H1 (cell line): ENCODE measurements at regions not wholly inside any gene's neighbourhood (a gene's known extent, or its start where the extent isn't known, plus 50 kb on each side); places are given as distances from the start of the nearest gene placed in this dataset.

Experiments used
- CTCF ChIA-PET: fragments of 300-600 bp; sonication (Branson Sonifier 250); formaldehyde crosslinking; loops from one replicate; lab custom pipeline; 2021; ENCODE audit not compliant: partially characterized antibody; lab: Charles Lee
- POLR2A ChIA-PET: fragments of 300-600 bp; sonication (Branson Sonifier 250); formaldehyde crosslinking; loops from one replicate; lab custom pipeline; 2021; ENCODE audit warnings: inconsistent platforms; ENCODE audit not compliant: partially characterized antibody; lab: Charles Lee
- DNase-seq, 2 experiments: peaks; one replicate each; pipeline versions ENCODE4 v3.0.0 to v3.0.0-alpha.2; 2010 to 2022; ENCODE audit warnings: low spot score in 2 of 2, low read depth in 1 of 2, mixed read lengths in 1 of 2
- FAIRE-seq: peaks from 2 replicates; lab custom pipeline; 2011; peaks lifted over from hg19 to GRCh38; lab: Jason Lieb, UNC
- H2AFZ ChIP-seq: 2 replicates; pipeline ENCODE4 v1.8.1; 2012; ENCODE audit warnings: low read length, inconsistent platforms
- H2AK5ac ChIP-seq: 2 replicates; pipeline ENCODE4 v1.6.1; 2013; ENCODE audit warnings: low read depth, low read length
- H2BK120ac ChIP-seq: replicated peaks from 2 replicates; pipeline ENCODE3; 2013; ENCODE audit warnings: low read depth, low read length, inconsistent platforms
- H2BK12ac ChIP-seq: 2 replicates; pipeline ENCODE4 v1.6.1; 2013; ENCODE audit warnings: low read depth, low read length
- H2BK15ac ChIP-seq: 2 replicates; pipeline ENCODE4 v1.6.1; 2013; ENCODE audit warnings: low read length
- H2BK20ac ChIP-seq: 2 replicates; pipeline ENCODE4 v1.6.1; 2013; ENCODE audit warnings: low read length
- H2BK5ac ChIP-seq: 2 replicates; pipeline ENCODE4 v1.6.1; 2013; ENCODE audit warnings: low read depth, low read length
- H3K14ac ChIP-seq: 2 replicates; pipeline ENCODE4 v1.6.1; 2013; ENCODE audit warnings: inconsistent platforms; ENCODE audit not compliant: insufficient read length
- H3K18ac ChIP-seq: 2 replicates; pipeline ENCODE4 v1.6.1; 2013; ENCODE audit warnings: low read length; ENCODE audit errors: extremely low read depth
- H3K23ac ChIP-seq: 2 replicates; pipeline ENCODE4 v1.6.1; 2013; ENCODE audit warnings: inconsistent platforms; ENCODE audit not compliant: insufficient read length
- H3K23me2 ChIP-seq: 2 replicates; pipeline ENCODE4 v1.6.1; 2013; ENCODE audit warnings: low read depth, low read length
- H3K27ac ChIP-seq: 2 replicates; pipeline ENCODE4 v1.6.1; 2011; ENCODE audit warnings: low read depth, low read length, inconsistent platforms
- H3K27me3 ChIP-seq, 4 experiments: replicated peaks in 1 of 4; 1 replicate in 1 of 4; 2 replicates in 3 of 4; pipeline versions ENCODE4 v1.6.1 to v1.8.1; 2011 to 2013; ENCODE audit warnings: low read length in 3 of 4, mild to moderate bottlenecking in 3 of 4, inconsistent platforms in 2 of 4, mixed read lengths in 2 of 4, moderate library complexity in 1 of 4; ENCODE audit not compliant: control insufficient read depth in 3 of 4, insufficient read depth in 3 of 4; ENCODE audit errors: extremely low read depth in 1 of 4
- H3K36me3 ChIP-seq, 4 experiments: 2 replicates each; pipeline versions ENCODE4 v1.6.1 to v1.8.1; 2011 to 2013; ENCODE audit warnings: mild to moderate bottlenecking in 4 of 4, low read length in 3 of 4, moderate library complexity in 2 of 4, control low read depth in 1 of 4, inconsistent platforms in 1 of 4; ENCODE audit not compliant: insufficient read depth in 4 of 4, control insufficient read depth in 2 of 4
- H3K4ac ChIP-seq: replicated peaks from 2 replicates; pipeline ENCODE3; 2013; ENCODE audit warnings: low read length, low read depth, mixed read lengths, inconsistent platforms; ENCODE audit not compliant: insufficient read length
- H3K4me1 ChIP-seq, 4 experiments: replicated peaks in 1 of 4; 1 replicate in 1 of 4; 2 replicates in 3 of 4; pipeline versions ENCODE4 v1.6.1 to v1.8.1; 2011 to 2013; ENCODE audit warnings: low read length in 3 of 4, inconsistent platforms in 2 of 4, mixed read lengths in 1 of 4; ENCODE audit not compliant: insufficient read depth in 4 of 4, control insufficient read depth in 3 of 4
- H3K4me2 ChIP-seq, 2 experiments: 2 replicates each; pipeline versions ENCODE4 v1.6.1 to v1.8.1; 2011 to 2013; ENCODE audit warnings: low read depth in 2 of 2, low read length in 2 of 2, control low read depth in 1 of 2, inconsistent platforms in 1 of 2, mild to moderate bottlenecking in 1 of 2; ENCODE audit not compliant: insufficient read depth in 1 of 2
- H3K4me3 ChIP-seq, 4 experiments: fragments of 200-600, 300-600 bp in 1 of 4; sonication (generic), shearing (Covaris generic), sonication (Bioruptor Twin) in 1 of 4; 2 replicates each; pipeline versions ENCODE4 v1.5.1 to v1.8.1; 2011 to 2016; ENCODE audit warnings: low read length in 4 of 4, low read depth in 3 of 4, control low read depth in 2 of 4, inconsistent platforms in 2 of 4, mild to moderate bottlenecking in 2 of 4, mixed read lengths in 1 of 4, moderate library complexity in 1 of 4; ENCODE audit not compliant: insufficient read depth in 2 of 4; ENCODE audit errors: extremely low read depth in 1 of 4
- H3K56ac ChIP-seq: replicated peaks from 2 replicates; pipeline ENCODE3; 2013; ENCODE audit warnings: low read depth, mild to moderate bottlenecking, mixed read lengths, low read length, inconsistent platforms; ENCODE audit not compliant: insufficient read length
- H3K79me1 ChIP-seq: 2 replicates; pipeline ENCODE4 v1.6.1; 2013; ENCODE audit warnings: low read depth, low read length, control low read depth
- H3K79me2 ChIP-seq, 2 experiments: 2 replicates each; pipeline versions ENCODE4 v1.6.1 to v1.8.1; 2012 to 2013; ENCODE audit warnings: low read length in 2 of 2, mild to moderate bottlenecking in 2 of 2, inconsistent platforms in 1 of 2; ENCODE audit not compliant: insufficient read depth in 2 of 2, control insufficient read depth in 1 of 2
- H3K9ac ChIP-seq, 4 experiments: replicated peaks in 1 of 4; 1 replicate in 1 of 4; 2 replicates in 3 of 4; pipeline versions ENCODE4 v1.6.1 to v1.8.1; 2011 to 2013; ENCODE audit warnings: low read depth in 3 of 4, low read length in 3 of 4, control low read depth in 2 of 4, mild to moderate bottlenecking in 2 of 4, moderate library complexity in 2 of 4, inconsistent platforms in 1 of 4; ENCODE audit errors: extremely low read depth in 1 of 4
- H3K9me3 ChIP-seq, 2 experiments: 2 replicates each; pipeline versions ENCODE4 v1.6.1 to v1.8.1; 2012 to 2013; ENCODE audit warnings: mild to moderate bottlenecking in 2 of 2, moderate library complexity in 2 of 2, control low read depth in 1 of 2, inconsistent platforms in 1 of 2, low read depth in 1 of 2, low read length in 1 of 2, mixed read lengths in 1 of 2; ENCODE audit not compliant: insufficient read depth in 2 of 2
- H4K20me1 ChIP-seq, 2 experiments: replicated peaks in 1 of 2; 2 replicates each; pipeline versions ENCODE3 to v1.8.1; 2011 to 2013; ENCODE audit warnings: inconsistent platforms in 2 of 2, low read length in 2 of 2, mild to moderate bottlenecking in 1 of 2; ENCODE audit not compliant: insufficient read depth in 2 of 2, control insufficient read depth in 1 of 2
- H4K5ac ChIP-seq: 2 replicates; pipeline ENCODE4 v1.6.1; 2013; ENCODE audit warnings: low read length, low read depth, mixed read lengths, inconsistent platforms; ENCODE audit not compliant: insufficient read length
- H4K8ac ChIP-seq: 2 replicates; pipeline ENCODE4 v1.8.0; 2013; ENCODE audit warnings: mild to moderate bottlenecking, moderate library complexity, low read length, inconsistent platforms; ENCODE audit not compliant: insufficient read depth; ENCODE audit errors: extremely low read depth
- H4K91ac ChIP-seq: replicated peaks from 2 replicates; pipeline ENCODE3; 2013; ENCODE audit warnings: low read length, mixed read lengths, inconsistent platforms; ENCODE audit not compliant: insufficient read length
- KDM5A ChIP-seq: fragments of 200-600 bp; IDR thresholded peaks from 2 replicates; pipeline ENCODE4 v1.7.1; 2012; ENCODE audit warnings: mild to moderate bottlenecking, low read length, inconsistent platforms, mixed read lengths
- MAFK ChIP-seq: IDR thresholded peaks from 2 replicates; pipeline ENCODE4 v1.6.1; 2012; ENCODE audit warnings: low read depth, mild to moderate bottlenecking, improper control_type of control experiment, low read length
- WGBS, 2 experiments: shearing (Covaris generic) in 1 of 2; methylation state at CpG; one replicate each; pipeline versions ENCODE4 v1.1.6 to v1.1.7; 2013 to 2015; ENCODE audit warnings: low lambda C conversion rate in 2 of 2, mixed read lengths in 2 of 2, inconsistent platforms in 1 of 2, low coverage in 1 of 2, missing lambda C conversion rate in 1 of 2; ENCODE audit not compliant: insufficient replicate concordance in 2 of 2, insufficient coverage in 1 of 2, insufficient read length in 1 of 2; ENCODE audit errors: extremely low coverage in 1 of 2, missing lambda C conversion rate in 1 of 2; 5-methylcytosine and 5-hydroxymethylcytosine counted together

- Histone ChIP-seq H3K79me2 (no peaks in the 10 kb centered on the region), H3K14ac (no peak overlapping the region), H4K5ac (no peak overlapping the region), H3K9ac (no peak overlapping the region), H4K20me1 (no peaks in the 10 kb centered on the region), H2BK5ac (no peak overlapping the region), H3K27me3 (no peaks in the 10 kb centered on the region), H3K4me2 (no peak overlapping the region), H2BK120ac (no peak overlapping the region), H3K36me3 (no peaks in the 10 kb centered on the region), H2AFZ (no peak overlapping the region), H3K18ac (no peak overlapping the region), H3K4me1 (no peaks in the 10 kb centered on the region), H2BK15ac (no peak overlapping the region), H3K27ac (no peak overlapping the region), H4K8ac (no peak overlapping the region), H3K79me1 (no peaks in the 10 kb centered on the region), H4K91ac (no peak overlapping the region), H2AK5ac (no peak overlapping the region), H3K56ac (no peak overlapping the region), H3K9me3 (no peaks in the 10 kb centered on the region; a peak in 1 of 4 replicates), H3K23me2 (no peaks in the 10 kb centered on the region), H2BK12ac (no peak overlapping the region), H3K23ac (no peak overlapping the region), H3K4me3 (no peak overlapping the region), H3K4ac (no peak overlapping the region), H2BK20ac (no peak overlapping the region)
- DNase-seq: no peak
- TF ChIP-seq MAFK: no peak
- no peak for TF ChIP-seq KDM5A
- POLR2A ChIA-PET: no interaction called here
- FAIRE-seq: no peak
- CTCF ChIA-PET: no interaction called here
- 96% methylated on average over 1 of the region's 1 CpG; no CpG with 5 or more reads in 1 of the 2 experiments for WGBS, 2 experiments
Observed at GRCh38 chr3:6510713-6511112, 350.2 kb upstream of the GRM7 start.
